Stimulated activated CD4-positive, alpha-beta T cell treated with anti-CD3 and anti-CD28 coated beads, Interleukin-1b, Interleukin-23, amount 100 ng/mL, for 24 hours (primary cell): ENCODE measurements at regions not wholly inside any gene's neighbourhood (a gene's known extent, or its start where the extent isn't known, plus 50 kb on each side); places are given as distances from the start of the nearest gene placed in this dataset.
"Not testable (repeated sequence)": the region's sequence is repeated elsewhere in the genome, so short reads cannot be mapped to it uniquely, and the experiment has no call there.

ENCODE experiments used
- DNase-seq, 4 experiments: peaks; one replicate each; pipeline ENCODE4 v3.0.0-alpha.2; 2020; ENCODE audit warnings: low read depth in 4 of 4, low spot score in 1 of 4

GRCh38 chr18:60319129-60319528 lies 53.4 kb downstream of the MC4R start:
- no peak for DNase-seq

GRCh38 chr18:60311676-60312360 lies 60.8 kb downstream of the MC4R start:
- DNase-seq = no peak

GRCh38 chr18:60295674-60296073 lies 76.9 kb downstream of the MC4R start:
- DNase-seq = no peak

- no peak for DNase-seq
Measured at GRCh38 chr18:60292186-60292585, 80.4 kb downstream of the MC4R start.

- DNase-seq = no peak
Measured at GRCh38 chr18:60279391-60279790, 93.2 kb downstream of the MC4R start.

GRCh38 chr18:60277855-60278480 lies 94.6 kb downstream of the MC4R start:
- no peak for DNase-seq

- no peak for DNase-seq
Measured at GRCh38 chr18:60267391-60268058, 105.0 kb downstream of the MC4R start.

GRCh38 chr18:60266558-60266957 lies 106.0 kb downstream of the MC4R start:
- DNase-seq = no peak

- no peak for DNase-seq
Measured at GRCh38 chr18:60259052-60259681, 113.4 kb downstream of the MC4R start.

GRCh38 chr18:60249388-60249787 lies 123.2 kb downstream of the MC4R start:
- DNase-seq = no peak

GRCh38 chr18:60248336-60249330 lies 123.9 kb downstream of the MC4R start:
- no peak for DNase-seq

- no peak for DNase-seq
Measured at GRCh38 chr18:60247103-60247502, 125.5 kb downstream of the MC4R start.

GRCh38 chr18:60246606-60247005 lies 126.0 kb downstream of the MC4R start:
- DNase-seq = no peak

- DNase-seq = no peak
Measured at GRCh38 chr18:60245096-60245495, 127.5 kb downstream of the MC4R start.

- DNase-seq = not testable (repeated sequence)
Measured at GRCh38 chr18:60239024-60239710, 133.4 kb downstream of the MC4R start.

- DNase-seq = no peak
Measured at GRCh38 chr18:60235164-60235563, 137.4 kb downstream of the MC4R start.

GRCh38 chr18:60232541-60232940 lies 140.0 kb downstream of the MC4R start:
- no peak for DNase-seq

- DNase-seq = no peak
Measured at GRCh38 chr18:60228609-60229595, 143.7 kb downstream of the MC4R start.

- DNase-seq = no peak
Measured at GRCh38 chr18:60215432-60215831, 157.1 kb downstream of the MC4R start.
